K562 (cell line): ENCODE measurements at regions not wholly inside any gene's neighbourhood (a gene's known extent, or its start where the extent isn't known, plus 50 kb on each side); places are given as distances from the start of the nearest gene placed in this dataset.

ENCODE experiments used
- POLR2A ChIP-seq: fragments of 450-650 bp; conservative IDR thresholded peaks from 2 replicates; pipeline ENCODE4 v1.6.1; 2016
- RNF2 ChIP-seq: sonication (generic); IDR thresholded peaks from 2 replicates; pipeline ENCODE4 v1.6.1; 2016
- TBL1XR1 ChIP-seq, 2 experiments: IDR thresholded peaks; 2 replicates each; pipeline ENCODE4 v1.6.1; 2012; ENCODE audit warnings: improper control_type of control experiment in 2 of 2, low read length in 2 of 2, mild to moderate bottlenecking in 1 of 2
- ZC3H4 ChIP-seq: sonication (generic); formaldehyde crosslinking; IDR thresholded peaks from 2 replicates; pipeline ENCODE4 v1.9.0; 2021; ENCODE audit warnings: missing genetic modification reagents, borderline replicate concordance
- TF ChIP-seq, protein P1 (sequence below), 2 experiments: fragments of 450-650 bp; IDR thresholded peaks; 2 replicates each; pipeline ENCODE4 v1.6.1; 2016
- TF ChIP-seq, protein P2 (sequence below), 3 experiments: IDR thresholded peaks in 2 of 3; conservative IDR thresholded peaks in 1 of 3; 2 replicates each; pipeline ENCODE4 v1.5.1; 2011 to 2012; ENCODE audit warnings: low read length in 3 of 3, mild to moderate bottlenecking in 3 of 3, control low read depth in 2 of 3, improper control_type of control experiment in 1 of 3, inconsistent platforms in 1 of 3, low read depth in 1 of 3, mixed read lengths in 1 of 3, moderate library complexity in 1 of 3; ENCODE audit not compliant: insufficient read depth in 2 of 3

DNA sequence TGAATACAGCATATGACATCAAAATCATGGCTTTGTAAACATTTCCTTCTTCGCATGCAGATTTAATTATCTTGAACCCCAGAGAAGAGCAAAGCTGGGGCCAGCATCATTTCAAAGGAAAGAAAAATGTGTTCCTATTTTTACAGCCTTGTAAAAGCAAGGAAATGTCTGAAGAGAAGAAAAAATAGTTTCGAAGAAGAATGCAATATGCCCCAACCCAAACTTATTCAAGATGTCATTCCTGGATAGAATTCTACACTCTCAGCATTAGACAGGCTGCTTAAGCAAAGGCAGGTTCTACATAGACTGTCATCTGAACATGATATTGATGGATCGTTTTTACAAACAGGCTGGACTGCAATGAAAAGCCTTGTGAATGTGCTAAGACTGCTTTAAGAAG lies 900.8 kb downstream of the TTLL7 start:
- no peak for TF ChIP-seq POLR2A
- no peak for TF ChIP-seq RNF2
- no peak for TF ChIP-seq ZC3H4 (CRISPR knock-in tag)
- TF ChIP-seq, protein P1, sequence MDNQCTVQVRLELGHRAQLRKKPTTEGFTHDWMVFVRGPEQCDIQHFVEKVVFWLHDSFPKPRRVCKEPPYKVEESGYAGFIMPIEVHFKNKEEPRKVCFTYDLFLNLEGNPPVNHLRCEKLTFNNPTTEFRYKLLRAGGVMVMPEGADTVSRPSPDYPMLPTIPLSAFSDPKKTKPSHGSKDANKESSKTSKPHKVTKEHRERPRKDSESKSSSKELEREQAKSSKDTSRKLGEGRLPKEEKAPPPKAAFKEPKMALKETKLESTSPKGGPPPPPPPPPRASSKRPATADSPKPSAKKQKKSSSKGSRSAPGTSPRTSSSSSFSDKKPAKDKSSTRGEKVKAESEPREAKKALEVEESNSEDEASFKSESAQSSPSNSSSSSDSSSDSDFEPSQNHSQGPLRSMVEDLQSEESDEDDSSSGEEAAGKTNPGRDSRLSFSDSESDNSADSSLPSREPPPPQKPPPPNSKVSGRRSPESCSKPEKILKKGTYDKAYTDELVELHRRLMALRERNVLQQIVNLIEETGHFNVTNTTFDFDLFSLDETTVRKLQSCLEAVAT (IDR thresholded peaks at IDR 0.05): no peak
- TF ChIP-seq TBL1XR1 (IDR thresholded peaks at IDR 0.05; ENCODE audit: low read length in 2 of 2): no peak
- TF ChIP-seq, protein P2, sequence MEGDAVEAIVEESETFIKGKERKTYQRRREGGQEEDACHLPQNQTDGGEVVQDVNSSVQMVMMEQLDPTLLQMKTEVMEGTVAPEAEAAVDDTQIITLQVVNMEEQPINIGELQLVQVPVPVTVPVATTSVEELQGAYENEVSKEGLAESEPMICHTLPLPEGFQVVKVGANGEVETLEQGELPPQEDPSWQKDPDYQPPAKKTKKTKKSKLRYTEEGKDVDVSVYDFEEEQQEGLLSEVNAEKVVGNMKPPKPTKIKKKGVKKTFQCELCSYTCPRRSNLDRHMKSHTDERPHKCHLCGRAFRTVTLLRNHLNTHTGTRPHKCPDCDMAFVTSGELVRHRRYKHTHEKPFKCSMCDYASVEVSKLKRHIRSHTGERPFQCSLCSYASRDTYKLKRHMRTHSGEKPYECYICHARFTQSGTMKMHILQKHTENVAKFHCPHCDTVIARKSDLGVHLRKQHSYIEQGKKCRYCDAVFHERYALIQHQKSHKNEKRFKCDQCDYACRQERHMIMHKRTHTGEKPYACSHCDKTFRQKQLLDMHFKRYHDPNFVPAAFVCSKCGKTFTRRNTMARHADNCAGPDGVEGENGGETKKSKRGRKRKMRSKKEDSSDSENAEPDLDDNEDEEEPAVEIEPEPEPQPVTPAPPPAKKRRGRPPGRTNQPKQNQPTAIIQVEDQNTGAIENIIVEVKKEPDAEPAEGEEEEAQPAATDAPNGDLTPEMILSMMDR (IDR thresholded peaks at IDR 0.05 in 2 of 3, conservative IDR thresholded peaks at IDR 0.05 in 1 of 3; ENCODE audit: insufficient read depth in 2 of 3, low read depth in 1 of 3, low read length in 3 of 3): no peak
